Parathyroid adenoma (tissue), 2 donors: ENCODE measurements at regions not wholly inside any gene's neighbourhood (a gene's known extent, or its start where the extent isn't known, plus 50 kb on each side); places are given as distances from the start of the nearest gene placed in this dataset.

Experiments used
- H2AFZ ChIP-seq: fragments of 300-600 bp; sonication (generic); one replicate; pipeline ENCODE4 v1.7.0; 2017; ENCODE audit warnings: antibody characterized with exemption, mild to moderate bottlenecking
- H3K27ac ChIP-seq: fragments of 300-600 bp; sonication (generic); one replicate; pipeline ENCODE4 v1.7.0; 2017
- H3K27me3 ChIP-seq: fragments of 300-600 bp; sonication (generic); one replicate; pipeline ENCODE4 v1.7.0; 2017; ENCODE audit warnings: low read length; ENCODE audit not compliant: control insufficient read depth, insufficient read depth
- H3K36me3 ChIP-seq: fragments of 300-600 bp; sonication (generic); one replicate; pipeline ENCODE4 v1.7.0; 2017; ENCODE audit warnings: low read length; ENCODE audit not compliant: control insufficient read depth, insufficient read depth
- H3K4me1 ChIP-seq: fragments of 300-600 bp; sonication (generic); one replicate; pipeline ENCODE4 v1.7.0; 2017; ENCODE audit warnings: control low read depth
- H3K4me2 ChIP-seq: fragments of 300-600 bp; sonication (generic); one replicate; pipeline ENCODE4 v1.7.0; 2017; ENCODE audit warnings: low read length
- H3K4me3 ChIP-seq: fragments of 300-600 bp; sonication (generic); one replicate; pipeline ENCODE4 v1.7.0; 2017; ENCODE audit warnings: low read depth, low read length
- H3K79me2 ChIP-seq: fragments of 300-600 bp; sonication (generic); one replicate; pipeline ENCODE4 v1.7.0; 2017; ENCODE audit warnings: control low read depth
- H3K9ac ChIP-seq: fragments of 300-600 bp; sonication (generic); one replicate; pipeline ENCODE4 v1.7.0; 2017; ENCODE audit warnings: mild to moderate bottlenecking
- H3K9me3 ChIP-seq: fragments of 300-600 bp; sonication (generic); one replicate; pipeline ENCODE4 v1.7.0; 2017; ENCODE audit warnings: low read length; ENCODE audit not compliant: control insufficient read depth
- CTCF ChIP-seq: fragments of 300-600 bp; sonication (generic); IDR thresholded peaks from one replicate; pipeline ENCODE4 v1.7.0; 2017; ENCODE audit warnings: antibody characterized with exemption, mild to moderate bottlenecking
- donor health status: primary hyperparathyroidism.

GRCh38 chr1:217369271-217369981 lies 261.5 kb downstream of the GPATCH2 start:
- Histone ChIP-seq H2AFZ (peak overlapping the region; percentile 11), H3K27ac (no peak overlapping the region), H3K4me1 (no peaks in the 10 kb centered on the region), H3K9me3 (no peaks in the 10 kb centered on the region), H3K79me2 (no peaks in the 10 kb centered on the region), H3K4me3 (no peak overlapping the region), H3K27me3 (no peaks in the 10 kb centered on the region), H3K36me3 (no peaks in the 10 kb centered on the region), H3K4me2 (peak overlapping the region; percentile 30), H3K9ac (no peak overlapping the region)
- no peak for TF ChIP-seq CTCF

- no peak overlapping the region for H3K9ac ChIP-seq
- H3K9me3 ChIP-seq, result no peaks in the 10 kb centered on the region
- H3K4me2 ChIP-seq, result no peak overlapping the region
- no peak overlapping the region for H2AFZ ChIP-seq
- H3K4me3 ChIP-seq, result no peak overlapping the region
- no peak for TF ChIP-seq CTCF
- no peak overlapping the region for H3K27ac ChIP-seq
- no peaks in the 10 kb centered on the region for H3K27me3 ChIP-seq
- H3K4me1 ChIP-seq, result no peaks in the 10 kb centered on the region
- H3K79me2 ChIP-seq, result no peaks in the 10 kb centered on the region
- no peaks in the 10 kb centered on the region for H3K36me3 ChIP-seq
Observed at GRCh38 chr1:217364220-217364619, 266.7 kb downstream of the GPATCH2 start.

DNA sequence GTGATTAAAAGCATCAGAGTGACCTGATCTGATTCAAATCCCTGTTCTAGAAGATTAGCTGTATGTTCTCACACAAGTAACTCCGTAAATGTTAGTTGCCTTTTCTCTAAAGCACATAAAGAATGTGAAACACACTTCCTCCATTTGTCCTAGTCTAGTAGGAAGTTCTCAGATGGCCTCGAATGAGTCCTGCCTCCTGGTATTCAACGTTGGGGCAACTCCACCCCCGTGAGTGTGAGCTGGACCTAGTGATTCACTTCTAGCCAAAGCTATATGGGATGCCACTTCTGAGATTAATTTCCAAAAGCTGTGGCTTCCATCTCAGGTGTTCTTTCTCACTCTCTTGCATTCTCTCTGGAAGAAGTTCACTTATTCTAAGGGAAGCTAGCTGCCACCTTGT lies 267.6 kb downstream of the GPATCH2 start:
- no peaks in the 10 kb centered on the region for H3K4me1 ChIP-seq
- H3K36me3 ChIP-seq, result no peaks in the 10 kb centered on the region
- no peak for TF ChIP-seq CTCF

DNA sequence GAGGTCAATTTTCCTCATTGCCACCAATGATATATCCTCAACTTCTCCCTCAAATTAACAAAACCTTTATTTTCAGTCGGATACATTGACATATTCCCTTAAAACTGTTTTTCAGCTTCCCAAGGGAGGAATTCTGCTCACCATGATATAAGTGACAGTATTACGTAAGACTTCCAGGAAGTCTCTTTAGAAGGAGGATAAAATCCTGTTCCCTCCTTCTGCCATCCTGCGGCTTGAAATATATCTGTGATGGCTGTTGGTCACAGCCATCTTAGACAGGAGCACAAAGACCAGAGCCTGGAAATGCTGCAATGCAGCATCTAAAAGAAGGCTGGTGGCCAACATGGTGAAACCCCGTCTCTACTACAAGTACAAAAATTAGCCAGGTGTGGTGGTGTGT lies 270.4 kb downstream of the GPATCH2 start:
- H3K4me1 ChIP-seq, result no peaks in the 10 kb centered on the region
- TF ChIP-seq CTCF, result no peak

More for the DNA sequence above, 267.6 kb downstream of the GPATCH2 start:
- Histone ChIP-seq H3K27me3 (no peaks in the 10 kb centered on the region), H3K27ac (no peak overlapping the region), H3K9ac (no peak overlapping the region), H3K4me3 (no peak overlapping the region), H3K9me3 (no peaks in the 10 kb centered on the region), H3K79me2 (no peaks in the 10 kb centered on the region), H3K4me2 (peak overlapping the region; percentile 8), H2AFZ (peak overlapping the region; percentile 20)

DNA sequence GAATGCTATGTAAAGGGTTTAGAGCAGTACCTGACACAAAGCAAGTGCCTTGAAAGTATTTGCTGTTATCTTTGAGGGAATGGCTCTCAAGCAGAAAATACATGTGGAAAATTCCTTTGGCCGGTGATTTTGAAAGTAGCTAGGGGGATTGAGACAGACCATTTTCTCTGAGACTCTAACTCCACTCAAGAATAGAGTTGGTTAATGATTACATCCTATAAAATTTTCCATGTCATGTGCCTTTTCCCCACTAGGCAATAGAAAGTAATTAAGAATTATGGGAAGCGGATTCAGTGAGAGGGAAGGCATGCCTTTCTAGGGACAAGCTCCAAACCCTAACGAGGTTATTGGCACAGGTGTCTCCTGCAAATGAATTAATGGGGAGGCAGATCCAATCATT lies 276.0 kb downstream of the GPATCH2 start:
- Histone ChIP-seq H3K9ac (no peak overlapping the region), H3K9me3 (no peaks in the 10 kb centered on the region), H3K4me3 (no peak overlapping the region), H3K27ac (no peak overlapping the region), H3K36me3 (no peaks in the 10 kb centered on the region), H3K27me3 (no peaks in the 10 kb centered on the region), H3K4me2 (no peak overlapping the region), H3K79me2 (no peaks in the 10 kb centered on the region), H2AFZ (no peak overlapping the region), H3K4me1 (no peaks in the 10 kb centered on the region)
- TF ChIP-seq CTCF, result no peak

More for the DNA sequence above, 270.4 kb downstream of the GPATCH2 start:
- Histone ChIP-seq H3K4me3 (no peak overlapping the region), H3K36me3 (no peaks in the 10 kb centered on the region), H3K27me3 (no peaks in the 10 kb centered on the region), H3K9ac (no peak overlapping the region), H3K79me2 (no peaks in the 10 kb centered on the region), H3K4me2 (no peak overlapping the region), H2AFZ (no peak overlapping the region), H3K27ac (no peak overlapping the region), H3K9me3 (no peaks in the 10 kb centered on the region)
